ENCODE measurements at regions not wholly inside any gene's neighbourhood (a gene's known extent, or its start where the extent isn't known, plus 50 kb on each side); places are given as distances from the start of the nearest gene placed in this dataset.

GRCh38 chr5:84696651-84697050 is 312.0 kb upstream of the EDIL3 start:
- DNase-seq (ENCODE audit: insufficient read length, low spot score) (no peak), FAIRE-seq (no peak)
- no peak for TF ChIP-seq CTCF (IDR thresholded peaks at IDR 0.05; ENCODE audit: insufficient read depth, missing control alignments)

GRCh38 chr5:84695330-84695729 is 310.6 kb upstream of the EDIL3 start:
- DNase-seq (ENCODE audit: insufficient read length, low spot score) (no peak), FAIRE-seq (no peak)
- TF ChIP-seq CTCF (IDR thresholded peaks at IDR 0.05; ENCODE audit: insufficient read depth, missing control alignments), result no peak

- FAIRE-seq (no peak), DNase-seq (ENCODE audit: insufficient read length, low spot score) (no peak)
- TF ChIP-seq CTCF (IDR thresholded peaks at IDR 0.05; ENCODE audit: insufficient read depth, missing control alignments), result no peak
These were observed 308.6 kb upstream of the EDIL3 start for GRCh38 chr5:84693256-84693655.

GRCh38 chr5:84688566-84688965 is 303.9 kb upstream of the EDIL3 start:
- DNase-seq (ENCODE audit: insufficient read length, low spot score) (no peak), FAIRE-seq (no peak)
- TF ChIP-seq CTCF (IDR thresholded peaks at IDR 0.05; ENCODE audit: insufficient read depth, missing control alignments), result no peak

GRCh38 chr5:84685121-84685894 is 300.6 kb upstream of the EDIL3 start:
- DNase-seq (ENCODE audit: insufficient read length, low spot score), result no peak
- no peak for TF ChIP-seq CTCF (IDR thresholded peaks at IDR 0.05; ENCODE audit: insufficient read depth, missing control alignments)
- FAIRE-seq, result no peak

- FAIRE-seq (no peak), DNase-seq (ENCODE audit: insufficient read length, low spot score) (no peak)
- TF ChIP-seq CTCF (IDR thresholded peaks at IDR 0.05; ENCODE audit: insufficient read depth, missing control alignments), result no peak
These were observed 298.9 kb upstream of the EDIL3 start for GRCh38 chr5:84683594-84683993.

- FAIRE-seq, result no peak
- TF ChIP-seq CTCF (IDR thresholded peaks at IDR 0.05; ENCODE audit: insufficient read depth, missing control alignments), result no peak
- no peak for DNase-seq (ENCODE audit: insufficient read length, low spot score)
These were observed 297.9 kb upstream of the EDIL3 start for GRCh38 chr5:84682531-84682930.
